Trophoblast cell (in vitro differentiated cells and primary cell): ENCODE measurements at regions not wholly inside any gene's neighbourhood (a gene's known extent, or its start where the extent isn't known, plus 50 kb on each side); places are given as distances from the start of the nearest gene placed in this dataset.
"Not testable (repeated sequence)": the region's sequence is repeated elsewhere in the genome, so short reads cannot be mapped to it uniquely, and the experiment has no call there.

ENCODE experiments used
- DNase-seq, 2 donors: peaks; one replicate each; pipeline ENCODE4 v3.0.0-alpha.2; 2016
- H2AFZ ChIP-seq: 2 replicates; pipeline ENCODE4 v1.6.1; 2013; ENCODE audit warnings: low read length, moderate library complexity, mild to moderate bottlenecking; ENCODE audit not compliant: insufficient read depth, poor library complexity
- H2AK5ac ChIP-seq: 2 replicates; pipeline ENCODE4 v1.6.1; 2013; ENCODE audit warnings: mild to moderate bottlenecking, low read length
- H2BK120ac ChIP-seq: 2 replicates; pipeline ENCODE4 v1.6.1; 2013; ENCODE audit warnings: low read length, mild to moderate bottlenecking, moderate library complexity; ENCODE audit not compliant: insufficient read depth, poor library complexity
- H2BK12ac ChIP-seq: 2 replicates; pipeline ENCODE4 v1.6.1; 2013; ENCODE audit warnings: mild to moderate bottlenecking, low read length, moderate library complexity
- H2BK5ac ChIP-seq: 2 replicates; pipeline ENCODE4 v1.6.1; 2013; ENCODE audit warnings: low read length, low read depth, moderate library complexity, mild to moderate bottlenecking; ENCODE audit not compliant: poor library complexity
- H3K14ac ChIP-seq: 2 replicates; pipeline ENCODE4 v1.6.1; 2013; ENCODE audit warnings: mild to moderate bottlenecking, low read length
- H3K18ac ChIP-seq: 2 replicates; pipeline ENCODE4 v1.6.1; 2013; ENCODE audit warnings: mild to moderate bottlenecking, low read length
- H3K23ac ChIP-seq: 2 replicates; pipeline ENCODE4 v1.6.1; 2013; ENCODE audit warnings: low read length
- H3K27ac ChIP-seq: 2 replicates; pipeline ENCODE4 v1.5.1; 2013; ENCODE audit warnings: low read depth, mild to moderate bottlenecking, inconsistent platforms, low read length, moderate library complexity
- H3K27me3 ChIP-seq: 2 replicates; pipeline ENCODE4 v1.6.1; 2013; ENCODE audit warnings: inconsistent platforms, mild to moderate bottlenecking, low read length, moderate library complexity; ENCODE audit not compliant: insufficient read depth
- H3K36me3 ChIP-seq, 2 experiments: 1 replicate in 1 of 2; 2 replicates in 1 of 2; pipeline ENCODE4 v1.6.1; 2013; ENCODE audit warnings: low read length in 2 of 2, mild to moderate bottlenecking in 2 of 2, moderate library complexity in 1 of 2; ENCODE audit not compliant: insufficient read depth in 2 of 2, control insufficient read depth in 1 of 2
- H3K4ac ChIP-seq: 2 replicates; pipeline ENCODE4 v1.6.1; 2013; ENCODE audit warnings: low read depth, mild to moderate bottlenecking, low read length, moderate library complexity
- H3K4me1 ChIP-seq, 2 experiments: 1 replicate in 1 of 2; 2 replicates in 1 of 2; pipeline ENCODE4 v1.6.1; 2013; ENCODE audit warnings: low read length in 2 of 2, mild to moderate bottlenecking in 2 of 2, moderate library complexity in 1 of 2; ENCODE audit not compliant: insufficient read depth in 2 of 2, control insufficient read depth in 1 of 2
- H3K4me2 ChIP-seq: 2 replicates; pipeline ENCODE4 v1.6.1; 2013; ENCODE audit warnings: inconsistent platforms, mild to moderate bottlenecking, low read length, moderate library complexity
- H3K4me3 ChIP-seq: 2 replicates; pipeline ENCODE4 v1.5.1; 2013; ENCODE audit warnings: mild to moderate bottlenecking, low read depth, low read length, inconsistent platforms
- H3K79me1 ChIP-seq: one replicate; pipeline ENCODE4 v1.6.1; 2013; ENCODE audit warnings: low read length
- H3K79me2 ChIP-seq: 2 replicates; pipeline ENCODE4 v1.6.1; 2013; ENCODE audit warnings: low read length, mild to moderate bottlenecking; ENCODE audit not compliant: control insufficient read depth, insufficient read depth, poor library complexity
- H3K9ac ChIP-seq: 2 replicates; pipeline ENCODE4 v1.6.1; 2013; ENCODE audit warnings: mild to moderate bottlenecking, low read length
- H3K9me3 ChIP-seq: 2 replicates; pipeline ENCODE4 v1.6.1; 2013; ENCODE audit warnings: low read depth, mild to moderate bottlenecking, control low read depth, inconsistent platforms, low read length; ENCODE audit not compliant: insufficient read depth
- H4K12ac ChIP-seq: 2 replicates; pipeline ENCODE4 v1.6.1; 2013; ENCODE audit warnings: low read depth, mild to moderate bottlenecking, low read length, moderate library complexity
- H4K8ac ChIP-seq: 2 replicates; pipeline ENCODE4 v1.6.1; 2013; ENCODE audit warnings: low read depth, mild to moderate bottlenecking, low read length, moderate library complexity
- H4K91ac ChIP-seq: one replicate; pipeline ENCODE4 v1.6.1; 2013; ENCODE audit warnings: low read depth, mild to moderate bottlenecking, low read length, moderate library complexity
- WGBS: extraction: QIAGEN DNeasy Blood & Tissue Kit; methylation state at CpG from one replicate; pipeline ENCODE4 v1.1.7; 2013; ENCODE audit warnings: missing lambda C conversion rate; ENCODE audit not compliant: insufficient read length, insufficient coverage; ENCODE audit errors: extremely low coverage; 5-methylcytosine and 5-hydroxymethylcytosine counted together

- Histone ChIP-seq H3K79me2 (no peaks in the 10 kb centered on the region), H2AFZ (no peak overlapping the region), H2BK120ac (no peak overlapping the region), H3K36me3 (no peaks in the 10 kb centered on the region), H4K8ac (no peak overlapping the region), H3K4me2 (no peak overlapping the region), H3K9me3 (peaks cover 4% of the 10 kb centered on the region), H4K91ac (no peak overlapping the region), H3K18ac (no peak overlapping the region), H3K4ac (no peak overlapping the region), H3K9ac (no peak overlapping the region), H2AK5ac (no peak overlapping the region), H3K23ac (no peak overlapping the region), H3K79me1 (no peaks in the 10 kb centered on the region), H3K27me3 (no peaks in the 10 kb centered on the region), H2BK12ac (no peak overlapping the region), H3K27ac (no peak overlapping the region), H3K4me3 (no peak overlapping the region), H3K14ac (no peak overlapping the region), H2BK5ac (no peak overlapping the region), H4K12ac (no peak overlapping the region), H3K4me1 (no peaks in the 10 kb centered on the region)
- no CpG with 5 or more reads among the region's 4 CpGs for WGBS
- no peak for DNase-seq
Measured at GRCh38 chr1:30525631-30525970, 197.8 kb downstream of the MATN1 start.

- H4K8ac ChIP-seq: no peak overlapping the region
- no peak overlapping the region for H3K23ac ChIP-seq
- H2BK5ac ChIP-seq: no peak overlapping the region
- WGBS: no CpG with 5 or more reads among the region's 11 CpGs
- no peak overlapping the region for H3K4me3 ChIP-seq
- DNase-seq: no peak
- no peaks in the 10 kb centered on the region for H3K79me1 ChIP-seq
- no peak overlapping the region for H2AK5ac ChIP-seq
- H3K4me1 ChIP-seq: no peaks in the 10 kb centered on the region
- no peak overlapping the region for H3K14ac ChIP-seq
- H2AFZ ChIP-seq: no peak overlapping the region
- H3K27ac ChIP-seq: no peak overlapping the region
- no peaks in the 10 kb centered on the region for H3K36me3 ChIP-seq
- no peaks in the 10 kb centered on the region for H3K79me2 ChIP-seq
- H2BK120ac ChIP-seq: no peak overlapping the region
- no peak overlapping the region for H2BK12ac ChIP-seq
- no peak overlapping the region for H4K12ac ChIP-seq
- H4K91ac ChIP-seq: no peak overlapping the region
- no peaks in the 10 kb centered on the region for H3K27me3 ChIP-seq
- H3K18ac ChIP-seq: no peak overlapping the region
- H3K4me2 ChIP-seq: no peak overlapping the region
- no peak overlapping the region for H3K9ac ChIP-seq
- no peak overlapping the region for H3K4ac ChIP-seq
- peaks cover 4% of the 10 kb centered on the region for H3K9me3 ChIP-seq
Measured at GRCh38 chr1:30524840-30525617, 198.4 kb downstream of the MATN1 start.

DNA sequence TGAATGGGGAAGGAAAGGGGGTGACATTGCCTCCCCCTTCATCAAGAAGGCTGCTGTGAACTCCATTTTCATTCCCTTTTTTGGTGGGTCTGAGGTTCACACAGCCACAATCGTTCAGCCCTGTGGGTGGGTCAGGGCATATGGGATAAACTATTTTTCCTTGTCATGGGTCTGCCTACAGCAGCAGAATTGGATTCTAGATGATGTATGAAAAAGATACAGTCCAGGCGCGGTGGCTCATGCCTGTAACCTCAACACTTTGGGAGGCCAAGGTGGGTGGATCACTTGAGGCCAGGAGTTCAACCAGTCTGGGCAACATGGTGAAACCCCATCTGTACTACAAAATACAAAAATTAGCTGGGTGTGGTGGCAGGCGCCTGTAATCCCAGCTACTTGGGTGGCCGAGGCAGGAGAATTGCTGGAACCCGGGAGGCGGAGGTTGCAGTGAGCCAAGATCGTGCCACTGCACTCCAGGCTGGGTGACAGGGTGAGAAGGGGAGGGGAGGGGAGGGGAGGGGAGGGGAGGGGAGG is 199.3 kb downstream of the MATN1 start:
- WGBS: no CpG with 5 or more reads among the region's 8 CpGs
- H3K14ac ChIP-seq: not testable (repeated sequence)

GRCh38 chr1:30523055-30524020 is 200.0 kb downstream of the MATN1 start:
- Histone ChIP-seq H3K18ac (no peak overlapping the region), H3K9ac (no peak overlapping the region), H2BK120ac (no peak overlapping the region), H4K91ac (no peak overlapping the region), H2AK5ac (no peak overlapping the region), H4K12ac (no peak overlapping the region), H3K4me2 (no peak overlapping the region), H3K79me1 (no peaks in the 10 kb centered on the region), H2BK12ac (no peak overlapping the region), H3K36me3 (no peaks in the 10 kb centered on the region), H3K27ac (no peak overlapping the region), H3K4me1 (no peaks in the 10 kb centered on the region), H3K4me3 (peak overlapping the region; percentile 43), H3K27me3 (no peaks in the 10 kb centered on the region), H3K14ac (no peak overlapping the region), H3K23ac (no peak overlapping the region), H3K9me3 (peaks cover 4% of the 10 kb centered on the region), H4K8ac (no peak overlapping the region), H3K4ac (no peak overlapping the region), H2BK5ac (no peak overlapping the region), H3K79me2 (no peaks in the 10 kb centered on the region), H2AFZ (no peak overlapping the region)
- no CpG with 5 or more reads among the region's 5 CpGs for WGBS
- DNase-seq: peak; percentile 70 to 81

More for the DNA sequence above, 199.3 kb downstream of the MATN1 start:
- H2AK5ac ChIP-seq, H3K79me2 ChIP-seq, H3K9me3 ChIP-seq, H3K27me3 ChIP-seq, H2BK12ac ChIP-seq, H4K12ac ChIP-seq, H3K4me1 ChIP-seq, H2AFZ ChIP-seq, H3K9ac ChIP-seq, H3K79me1 ChIP-seq, H3K23ac ChIP-seq, DNase-seq, H2BK5ac ChIP-seq, H4K91ac ChIP-seq, H3K36me3 ChIP-seq, H4K8ac ChIP-seq, H3K18ac ChIP-seq, H3K4me2 ChIP-seq, H3K27ac ChIP-seq, H2BK120ac ChIP-seq, H3K4ac ChIP-seq: not testable (repeated sequence)
- H3K4me3 ChIP-seq: peak overlapping the region; percentile 43
